ENCODE measurements at regions not wholly inside any gene's neighbourhood (a gene's known extent, or its start where the extent isn't known, plus 50 kb on each side); places are given as distances from the start of the nearest gene placed in this dataset.

DNA sequence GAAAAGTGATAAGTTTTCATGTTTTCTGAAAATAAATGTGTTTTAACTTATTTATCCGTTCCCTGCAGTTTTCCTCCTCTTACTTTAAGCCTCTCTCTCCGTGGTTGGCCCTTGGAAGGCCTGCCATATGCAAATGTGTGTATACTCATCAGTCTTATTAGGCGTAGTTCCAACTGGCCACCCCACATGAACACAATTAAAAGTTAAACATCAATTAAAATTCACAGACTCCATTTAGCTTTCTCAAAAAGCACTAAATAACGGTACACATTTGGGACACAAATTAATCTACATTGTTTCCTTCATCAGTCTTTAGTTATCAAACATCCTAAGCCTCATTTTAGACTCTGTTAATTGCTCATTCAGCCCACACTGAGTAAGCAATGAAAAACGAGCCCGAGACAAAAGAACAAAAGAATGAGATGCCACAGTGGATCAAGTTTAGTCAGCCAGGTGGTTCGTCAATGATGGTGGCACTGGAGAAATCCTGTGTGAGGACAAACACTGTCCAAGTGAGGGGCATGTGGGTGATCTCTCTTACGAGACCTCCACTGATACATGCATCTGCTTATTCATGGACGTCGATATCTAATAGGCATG is 76.0 kb upstream of the TMCC3 start:
- ChIA-PET CTCF (no interaction called here), POLR2A (no interaction called here)
- H3K9me3 ChIP-seq (ENCODE audit: control insufficient read depth, insufficient read depth, low read depth, low read length), result no peaks in the 10 kb centered on the region
- ATAC-seq, result no peak
- BruUV-seq (replicated peaks), result no TSS peak
- DNase-seq (ENCODE audit: low read depth, low spot score), result no peak
- 0 out of 2 replicates have a peak, but pooled peaks cover 2% of the 10 kb centered on the region for H3K27me3 ChIP-seq (ENCODE audit: control insufficient read depth, insufficient read depth, low read length)
- H3K27ac ChIP-seq (ENCODE audit: low read length), result no peak overlapping the region
- no peak overlapping the region for H3K4me3 ChIP-seq (ENCODE audit: low read depth in 2 of 2, low read length in 2 of 2)
- no peaks in the 10 kb centered on the region for H3K4me1 ChIP-seq (ENCODE audit: control insufficient read depth, insufficient read depth, low read length)
- intact Hi-C loops (cut with micrococcal nuclease; ENCODE audit: unreplicated experiment), result no loop called here
- TF ChIP-seq POLR2AphosphoS5 (IDR thresholded peaks at IDR 0.05; ENCODE audit: low read depth, low read length) (no peak), SIN3A (IDR thresholded peaks at IDR 0.05; ENCODE audit: borderline replicate concordance, insufficient read depth, low read depth, low read length) (no peak)
- TF ChIP-seq, protein P1, sequence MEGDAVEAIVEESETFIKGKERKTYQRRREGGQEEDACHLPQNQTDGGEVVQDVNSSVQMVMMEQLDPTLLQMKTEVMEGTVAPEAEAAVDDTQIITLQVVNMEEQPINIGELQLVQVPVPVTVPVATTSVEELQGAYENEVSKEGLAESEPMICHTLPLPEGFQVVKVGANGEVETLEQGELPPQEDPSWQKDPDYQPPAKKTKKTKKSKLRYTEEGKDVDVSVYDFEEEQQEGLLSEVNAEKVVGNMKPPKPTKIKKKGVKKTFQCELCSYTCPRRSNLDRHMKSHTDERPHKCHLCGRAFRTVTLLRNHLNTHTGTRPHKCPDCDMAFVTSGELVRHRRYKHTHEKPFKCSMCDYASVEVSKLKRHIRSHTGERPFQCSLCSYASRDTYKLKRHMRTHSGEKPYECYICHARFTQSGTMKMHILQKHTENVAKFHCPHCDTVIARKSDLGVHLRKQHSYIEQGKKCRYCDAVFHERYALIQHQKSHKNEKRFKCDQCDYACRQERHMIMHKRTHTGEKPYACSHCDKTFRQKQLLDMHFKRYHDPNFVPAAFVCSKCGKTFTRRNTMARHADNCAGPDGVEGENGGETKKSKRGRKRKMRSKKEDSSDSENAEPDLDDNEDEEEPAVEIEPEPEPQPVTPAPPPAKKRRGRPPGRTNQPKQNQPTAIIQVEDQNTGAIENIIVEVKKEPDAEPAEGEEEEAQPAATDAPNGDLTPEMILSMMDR (IDR thresholded peaks at IDR 0.05), result no peak
- in situ Hi-C loops (cut with HindIII; ENCODE audit: low pct_unique_long_range_greater_than_20kb, low sequenced_read_pairs), result no loop called here
- H3K36me3 ChIP-seq (ENCODE audit: control insufficient read depth, insufficient read depth, low read length), result no peaks in the 10 kb centered on the region

DNA sequence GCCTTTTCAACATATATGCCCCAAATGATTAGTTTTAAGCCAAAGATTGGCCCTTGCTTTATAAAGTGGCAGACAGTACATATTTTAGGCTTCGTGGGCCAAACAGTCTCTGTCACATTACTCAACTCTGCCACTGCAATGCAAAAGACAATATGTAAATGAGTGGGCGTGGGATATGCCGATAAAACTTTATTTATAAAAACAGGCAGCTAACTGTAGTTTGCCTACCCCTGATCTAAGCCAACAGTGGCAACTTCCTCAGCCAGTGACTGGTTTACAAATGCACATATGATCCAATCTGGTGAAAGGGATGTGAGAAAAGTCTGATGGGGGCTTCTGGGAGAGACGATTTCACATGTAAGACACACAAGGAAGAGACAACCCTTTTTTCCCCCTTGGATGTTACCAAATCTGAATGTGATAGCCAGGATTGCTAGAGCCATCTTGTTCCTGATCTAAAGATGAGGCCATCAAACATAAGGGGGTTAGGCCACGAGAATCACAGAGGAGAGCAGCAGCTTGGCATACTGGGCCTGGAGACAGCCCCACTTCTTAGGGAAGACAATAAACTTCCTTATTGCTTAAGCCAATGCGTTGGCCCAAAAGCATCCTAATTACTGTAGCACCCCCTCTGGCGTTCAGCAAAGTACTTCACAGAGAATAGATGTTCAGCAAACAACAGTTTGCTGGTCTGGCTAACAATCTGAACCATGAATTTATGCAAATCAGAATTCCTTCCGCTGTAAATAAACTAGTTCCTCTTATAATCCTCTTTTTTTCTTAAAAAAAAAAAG is 75.2 kb upstream of the TMCC3 start:
- in situ Hi-C loops (cut with HindIII; ENCODE audit: low pct_unique_long_range_greater_than_20kb, low sequenced_read_pairs), result no loop called here
- DNase-seq (ENCODE audit: low read depth, low spot score) (no peak), ATAC-seq (no peak; the same call in 1 of the 2 replicates)
- H3K9me3 ChIP-seq (ENCODE audit: control insufficient read depth, insufficient read depth, low read depth, low read length), result no peaks in the 10 kb centered on the region
- H3K27me3 ChIP-seq (ENCODE audit: control insufficient read depth, insufficient read depth, low read length), result 0 out of 2 replicates have a peak, but pooled peaks cover 2% of the 10 kb centered on the region
- CTCF ChIA-PET, result no interaction called here
- no TSS peak for BruUV-seq (replicated peaks)
- POLR2A ChIA-PET, result no interaction called here
- intact Hi-C loops (cut with micrococcal nuclease; ENCODE audit: unreplicated experiment), result no loop called here
- H3K4me1 ChIP-seq (ENCODE audit: control insufficient read depth, insufficient read depth, low read length), result no peaks in the 10 kb centered on the region
- TF ChIP-seq, protein P1 (IDR thresholded peaks at IDR 0.05), result peak; percentile 40
- no peak for TF ChIP-seq TCF7L2 (IDR thresholded peaks at IDR 0.05; ENCODE audit: low read depth, low read length)
- H3K4me3 ChIP-seq (ENCODE audit: low read depth in 2 of 2, low read length in 2 of 2), result no peak overlapping the region
- no peak overlapping the region for H3K27ac ChIP-seq (ENCODE audit: low read length)
- no peaks in the 10 kb centered on the region for H3K36me3 ChIP-seq (ENCODE audit: control insufficient read depth, insufficient read depth, low read length)

DNA sequence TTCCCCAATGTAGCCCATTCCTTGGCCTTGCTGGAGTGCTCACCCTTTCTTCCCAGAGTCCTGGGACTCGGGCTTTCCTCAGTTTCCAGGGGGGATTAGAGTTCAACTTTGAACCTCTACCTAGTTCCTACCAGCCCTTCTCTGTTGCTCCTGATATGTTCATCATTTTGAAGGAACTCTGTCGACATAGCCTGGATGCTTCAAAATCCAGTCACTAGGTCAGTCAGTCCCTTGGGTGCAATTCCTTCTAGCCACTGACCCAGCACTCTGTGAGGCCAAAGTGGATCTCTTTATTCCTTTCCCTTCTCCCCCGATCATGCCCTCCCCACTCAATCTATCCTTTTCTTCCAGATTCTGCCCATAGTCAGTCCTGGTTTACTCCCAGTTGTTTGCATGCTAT is 72.3 kb upstream of the TMCC3 start:
- ChIA-PET POLR2A (interaction anchor here (0.5 kb wide), 1 partner anchor 77 kb away, joined by 4 read pairs; no protein-coding TSS in a partner anchor), CTCF (no interaction called here)
- Histone ChIP-seq H3K9me3 (ENCODE audit: control insufficient read depth, insufficient read depth, low read depth, low read length) (no peaks in the 10 kb centered on the region), H3K27ac (ENCODE audit: low read length) (no peak overlapping the region), H3K27me3 (ENCODE audit: control insufficient read depth, insufficient read depth, low read length) (0 out of 2 replicates have a peak, but pooled peaks cover 2% of the 10 kb centered on the region), H3K36me3 (ENCODE audit: control insufficient read depth, insufficient read depth, low read length) (no peaks in the 10 kb centered on the region), H3K4me1 (ENCODE audit: control insufficient read depth, insufficient read depth, low read length) (no peaks in the 10 kb centered on the region), H3K4me3 (ENCODE audit: low read depth in 2 of 2, low read length in 2 of 2) (no peak overlapping the region)
- TF ChIP-seq SIN3A (IDR thresholded peaks at IDR 0.05; ENCODE audit: borderline replicate concordance, insufficient read depth, low read depth, low read length) (no peak), POLR2AphosphoS5 (IDR thresholded peaks at IDR 0.05; ENCODE audit: low read depth, low read length) (no peak), TCF7L2 (IDR thresholded peaks at IDR 0.05; ENCODE audit: low read depth, low read length) (no peak)
- TF ChIP-seq, protein P2, sequence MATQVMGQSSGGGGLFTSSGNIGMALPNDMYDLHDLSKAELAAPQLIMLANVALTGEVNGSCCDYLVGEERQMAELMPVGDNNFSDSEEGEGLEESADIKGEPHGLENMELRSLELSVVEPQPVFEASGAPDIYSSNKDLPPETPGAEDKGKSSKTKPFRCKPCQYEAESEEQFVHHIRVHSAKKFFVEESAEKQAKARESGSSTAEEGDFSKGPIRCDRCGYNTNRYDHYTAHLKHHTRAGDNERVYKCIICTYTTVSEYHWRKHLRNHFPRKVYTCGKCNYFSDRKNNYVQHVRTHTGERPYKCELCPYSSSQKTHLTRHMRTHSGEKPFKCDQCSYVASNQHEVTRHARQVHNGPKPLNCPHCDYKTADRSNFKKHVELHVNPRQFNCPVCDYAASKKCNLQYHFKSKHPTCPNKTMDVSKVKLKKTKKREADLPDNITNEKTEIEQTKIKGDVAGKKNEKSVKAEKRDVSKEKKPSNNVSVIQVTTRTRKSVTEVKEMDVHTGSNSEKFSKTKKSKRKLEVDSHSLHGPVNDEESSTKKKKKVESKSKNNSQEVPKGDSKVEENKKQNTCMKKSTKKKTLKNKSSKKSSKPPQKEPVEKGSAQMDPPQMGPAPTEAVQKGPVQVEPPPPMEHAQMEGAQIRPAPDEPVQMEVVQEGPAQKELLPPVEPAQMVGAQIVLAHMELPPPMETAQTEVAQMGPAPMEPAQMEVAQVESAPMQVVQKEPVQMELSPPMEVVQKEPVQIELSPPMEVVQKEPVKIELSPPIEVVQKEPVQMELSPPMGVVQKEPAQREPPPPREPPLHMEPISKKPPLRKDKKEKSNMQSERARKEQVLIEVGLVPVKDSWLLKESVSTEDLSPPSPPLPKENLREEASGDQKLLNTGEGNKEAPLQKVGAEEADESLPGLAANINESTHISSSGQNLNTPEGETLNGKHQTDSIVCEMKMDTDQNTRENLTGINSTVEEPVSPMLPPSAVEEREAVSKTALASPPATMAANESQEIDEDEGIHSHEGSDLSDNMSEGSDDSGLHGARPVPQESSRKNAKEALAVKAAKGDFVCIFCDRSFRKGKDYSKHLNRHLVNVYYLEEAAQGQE (IDR thresholded peaks at IDR 0.05; ENCODE audit: insufficient read depth in 1 of 2, low read depth in 2 of 2, low read length in 1 of 2), result no peak
- TF ChIP-seq, protein P1 (IDR thresholded peaks at IDR 0.05), result no peak
- ATAC-seq (no peak), DNase-seq (ENCODE audit: low read depth, low spot score) (no peak)
- in situ Hi-C loops (cut with HindIII; ENCODE audit: low pct_unique_long_range_greater_than_20kb, low sequenced_read_pairs) (no loop called here), intact Hi-C loops (cut with micrococcal nuclease; ENCODE audit: unreplicated experiment) (no loop called here)
- no TSS peak for BruUV-seq (replicated peaks)

Data from Panc1 (cell line).